Inferior parietal cortex (tissue), 1 donor: ENCODE measurements at regions not wholly inside any gene's neighbourhood (a gene's known extent, or its start where the extent isn't known, plus 50 kb on each side); places are given as distances from the start of the nearest gene placed in this dataset.

Source experiments
- DNase-seq: peaks from one replicate; pipeline ENCODE4 v3.0.0-alpha.2; 2016; ENCODE audit errors: extremely low spot score

DNA sequence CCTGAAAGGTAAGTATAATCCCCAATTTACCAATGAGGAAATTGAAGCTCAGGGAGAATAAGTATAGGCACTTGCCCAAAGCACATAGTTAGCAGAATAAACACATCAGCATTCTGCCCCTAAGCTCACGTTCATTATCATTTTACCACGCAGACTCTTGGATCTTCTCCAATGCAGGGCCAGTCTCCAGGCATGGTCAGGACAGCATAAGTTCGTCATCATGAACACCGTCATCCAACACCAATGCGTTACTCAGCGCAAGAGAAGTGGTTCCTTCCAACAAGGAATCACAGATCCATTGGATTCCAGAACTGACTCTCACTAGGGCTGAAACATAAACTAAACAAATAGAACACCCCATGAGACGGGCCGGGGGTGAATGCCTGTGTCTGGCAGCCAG lies 86.5 kb upstream of the GPM6B start:
- no peak for DNase-seq

GRCh38 chrX:13902406-13902805 lies 85.5 kb upstream of the GPM6B start:
- DNase-seq: no peak

DNA sequence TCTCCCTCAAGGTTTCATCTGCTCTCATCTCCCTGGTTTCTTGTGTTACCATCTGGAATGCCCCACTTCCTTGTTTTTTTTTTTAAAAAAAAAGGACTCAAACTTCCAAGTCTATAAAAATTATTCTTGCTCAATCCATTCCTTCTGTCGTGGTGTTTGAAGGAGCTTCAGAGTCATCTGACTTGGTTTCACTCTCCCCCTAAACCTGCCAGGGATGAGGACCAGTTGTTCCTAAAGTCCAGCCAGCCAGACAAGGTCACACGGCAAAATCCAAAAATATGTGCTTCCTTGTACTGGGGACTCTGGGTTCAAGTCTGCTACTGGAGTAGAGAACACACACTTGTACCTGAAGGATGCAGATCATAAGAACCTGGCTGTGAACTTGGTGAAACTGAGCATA lies 84.5 kb upstream of the GPM6B start:
- DNase-seq: no peak

GRCh38 chrX:13900351-13900750 lies 83.5 kb upstream of the GPM6B start:
- DNase-seq: no peak

- no peak for DNase-seq
These were observed 82.7 kb upstream of the GPM6B start for GRCh38 chrX:13899607-13900006.

GRCh38 chrX:13898603-13899002 lies 81.7 kb upstream of the GPM6B start:
- no peak for DNase-seq

DNA sequence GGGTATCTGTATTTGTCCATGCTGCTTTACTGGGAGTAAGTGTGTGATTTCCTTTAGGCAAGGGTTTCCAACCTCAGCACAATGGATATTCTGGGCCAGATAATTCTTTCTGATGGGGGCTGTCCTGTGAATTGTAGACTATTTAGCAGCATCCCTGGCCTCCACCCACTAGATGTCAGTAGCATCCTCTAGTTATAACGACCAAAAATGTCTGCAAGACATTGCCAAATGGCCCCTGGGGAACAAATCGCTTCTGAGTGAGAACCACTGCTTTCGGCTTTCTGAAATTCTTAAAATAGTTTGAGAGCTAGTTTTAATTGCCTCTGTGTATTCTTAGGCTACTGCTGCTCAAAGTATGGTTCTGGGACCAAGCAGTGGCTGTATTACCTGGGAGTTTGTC lies 81.2 kb upstream of the GPM6B start:
- DNase-seq: peak; percentile 65

- no peak for DNase-seq
These were observed 80.7 kb upstream of the GPM6B start for GRCh38 chrX:13897566-13897965.

GRCh38 chrX:13894888-13895565 lies 78.1 kb upstream of the GPM6B start:
- DNase-seq: no peak

DNA sequence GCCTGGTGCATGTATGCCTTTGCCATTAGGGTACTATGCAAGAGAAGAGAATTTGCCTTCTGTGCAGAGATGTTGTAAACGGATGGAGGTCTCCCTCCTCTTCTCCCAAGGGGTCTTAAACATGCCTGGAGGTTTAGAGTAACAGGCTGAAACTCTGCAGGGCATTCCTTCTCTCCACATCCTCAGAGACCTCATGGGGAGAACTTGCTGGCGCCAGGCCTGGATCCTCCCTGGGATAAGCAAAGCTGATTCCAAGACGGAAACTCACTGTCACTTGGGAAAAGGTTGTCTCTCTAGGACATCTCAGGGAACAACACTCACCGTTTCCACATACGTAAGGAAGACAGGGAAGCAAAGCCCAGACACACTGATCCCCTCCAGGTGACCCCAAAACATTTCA lies 76.9 kb upstream of the GPM6B start:
- no peak for DNase-seq

GRCh38 chrX:13892856-13893255 lies 76.0 kb upstream of the GPM6B start:
- DNase-seq: no peak

DNA sequence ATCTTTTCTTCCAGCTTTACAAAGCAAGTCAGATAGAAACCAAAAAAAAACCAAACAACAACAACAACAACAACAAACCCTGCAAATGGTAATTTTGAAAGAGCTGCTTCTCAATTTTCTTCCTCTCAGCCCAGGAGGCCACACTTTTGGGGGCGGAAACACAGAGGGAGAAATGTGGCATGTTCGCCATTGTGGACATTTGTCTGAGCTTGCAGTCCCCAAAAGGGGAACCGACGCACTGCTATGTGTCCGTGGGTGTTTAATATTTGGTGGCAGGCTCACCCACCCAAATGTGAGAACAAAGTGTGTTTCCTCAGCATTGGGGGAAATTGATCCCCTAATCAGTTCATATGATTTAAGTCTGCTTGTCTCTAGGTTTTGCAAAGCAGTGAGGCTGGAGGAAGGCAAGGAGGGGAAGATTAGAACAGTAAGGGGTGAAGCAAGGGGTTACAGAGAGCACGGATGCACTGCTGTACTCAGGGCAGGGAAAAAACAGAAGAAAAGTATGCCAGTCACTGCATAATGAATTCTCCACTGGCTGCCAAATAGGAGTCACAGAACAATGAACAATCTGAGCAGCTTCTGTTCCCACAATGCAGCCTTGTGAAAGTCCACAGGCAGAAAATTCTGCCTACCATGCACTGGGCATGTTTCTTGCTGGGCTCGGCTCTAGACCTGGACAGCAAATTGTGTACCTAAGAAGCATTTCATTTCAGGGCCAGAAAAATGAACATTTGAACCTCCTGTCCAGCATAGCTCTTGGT lies 74.7 kb upstream of the GPM6B start:
- peak; percentile 67 for DNase-seq

- DNase-seq: no peak
These were observed 73.9 kb upstream of the GPM6B start for GRCh38 chrX:13890806-13891205.

GRCh38 chrX:13888284-13888683 lies 71.4 kb upstream of the GPM6B start:
- peak; percentile 64 for DNase-seq

GRCh38 chrX:13885591-13885990 lies 68.7 kb upstream of the GPM6B start:
- no peak for DNase-seq

DNA sequence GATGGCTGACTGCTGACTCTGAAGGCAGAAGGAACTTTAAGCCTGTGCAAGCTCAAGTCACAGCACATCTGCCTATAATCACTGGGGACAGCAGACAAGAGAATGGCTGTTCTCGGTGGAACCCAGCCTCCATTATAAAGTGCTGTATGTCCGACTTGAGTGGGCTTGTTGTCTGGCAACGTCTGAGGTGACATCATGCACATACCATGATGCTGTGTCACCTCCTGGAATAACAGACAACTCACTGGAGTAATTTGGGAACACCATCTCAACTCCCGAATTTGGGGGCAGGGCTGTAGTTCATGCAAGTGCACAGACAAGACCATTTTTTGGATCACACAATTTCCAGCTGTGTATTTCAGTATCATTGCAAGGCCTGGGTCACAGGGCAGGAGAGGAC lies 59.8 kb upstream of the GPM6B start:
- DNase-seq: no peak

DNA sequence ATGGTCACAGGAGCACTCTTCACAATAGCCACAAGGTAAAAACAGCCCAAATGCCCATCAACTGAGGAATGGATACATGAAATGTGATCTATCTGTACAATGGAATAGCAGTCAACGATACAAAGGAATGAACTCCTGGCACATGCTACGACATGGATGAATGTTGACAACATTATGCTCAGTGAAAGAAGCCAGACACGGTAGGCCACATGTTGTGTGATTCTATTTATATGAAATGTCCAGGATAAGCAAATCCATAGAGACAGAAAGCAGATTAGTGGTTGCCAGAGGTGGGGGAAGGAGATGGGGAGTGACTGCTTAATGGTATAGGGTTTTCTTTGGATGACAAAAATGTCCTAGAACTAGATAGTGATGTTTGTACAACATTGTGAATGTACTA lies 58.7 kb upstream of the GPM6B start:
- DNase-seq: no peak

DNA sequence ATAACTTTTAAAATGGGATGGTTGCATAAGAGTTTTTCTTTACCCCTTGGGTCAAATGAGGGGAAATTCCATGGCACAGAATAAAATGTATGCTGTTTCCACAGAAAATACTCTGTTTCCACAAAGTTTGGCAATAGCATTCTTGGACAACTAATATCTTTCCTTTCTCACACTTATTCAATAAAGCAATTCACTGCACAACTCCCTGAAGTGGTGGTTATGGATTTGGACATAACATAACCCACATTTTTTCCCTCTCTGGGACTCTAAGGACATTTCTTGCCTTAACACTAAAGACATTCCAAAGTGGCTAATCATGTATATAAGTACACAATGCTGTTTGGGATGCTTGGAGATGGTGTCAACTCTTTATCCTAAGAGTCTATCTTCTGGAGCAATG lies 51.7 kb upstream of the GPM6B start:
- no peak for DNase-seq
